Endothelial cell of umbilical vein (primary cell): ENCODE measurements at regions not wholly inside any gene's neighbourhood (a gene's known extent, or its start where the extent isn't known, plus 50 kb on each side); places are given as distances from the start of the nearest gene placed in this dataset.

Experiments
- CTCF ChIP-seq, 2 donors: IDR thresholded peaks; 1 replicate in 1 of 2; 2 replicates in 1 of 2; pipeline ENCODE4 v1.5.1; 2011; ENCODE audit warnings: low read length in 2 of 2, mild to moderate bottlenecking in 2 of 2, moderate library complexity in 2 of 2, control low read depth in 1 of 2, inconsistent platforms in 1 of 2, low read depth in 1 of 2; ENCODE audit not compliant: insufficient read depth in 1 of 2; ENCODE audit errors: extremely low read depth in 1 of 2
- EZH2 ChIP-seq: IDR thresholded peaks from 2 replicates; pipeline ENCODE4 v1.6.1; 2012; ENCODE audit warnings: borderline replicate concordance, low read depth, mild to moderate bottlenecking, moderate library complexity, low read length, inconsistent platforms; ENCODE audit not compliant: severe bottlenecking
- FOS ChIP-seq: IDR thresholded peaks from 2 replicates; pipeline ENCODE4 v1.6.1; 2011; ENCODE audit warnings: mild to moderate bottlenecking, low read length, moderate library complexity, borderline replicate concordance; ENCODE audit not compliant: insufficient read depth
- JUN ChIP-seq: IDR thresholded peaks from 2 replicates; pipeline ENCODE4 v1.6.1; 2011; ENCODE audit warnings: borderline replicate concordance, low read depth; ENCODE audit not compliant: insufficient read length, insufficient read depth
- MAX ChIP-seq: IDR thresholded peaks from 2 replicates; pipeline ENCODE4 v1.6.1; 2011; ENCODE audit not compliant: insufficient read depth, insufficient read length
- POLR2A ChIP-seq: IDR thresholded peaks from 2 replicates; pipeline ENCODE4 v1.6.1; 2012; ENCODE audit warnings: low read depth, mild to moderate bottlenecking, control low read depth, low read length
- POLR2AphosphoS5 ChIP-seq: IDR thresholded peaks from 2 replicates; pipeline ENCODE4 v1.6.1; 2012; ENCODE audit warnings: low read depth, mild to moderate bottlenecking, control low read depth, low read length, moderate library complexity; ENCODE audit not compliant: insufficient read depth

DNA sequence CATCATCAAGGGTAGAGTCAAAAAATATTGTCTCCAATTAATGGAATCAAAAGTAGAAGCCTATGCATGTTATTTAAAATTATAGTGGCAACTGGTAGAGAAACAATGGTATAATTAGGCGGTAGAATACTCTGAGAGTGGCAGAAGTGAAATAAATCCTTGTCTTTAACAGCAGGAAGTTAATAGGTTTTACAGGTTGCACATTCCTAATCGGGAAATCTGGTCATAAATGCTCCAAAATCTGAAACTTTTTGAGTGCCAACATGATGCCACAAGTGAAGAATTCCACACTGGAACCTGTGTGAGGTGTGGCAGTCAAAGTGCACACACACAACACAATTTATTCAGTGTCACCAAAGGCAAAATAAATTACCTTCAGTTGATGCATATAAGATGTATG, 433.4 kb downstream of the TAF11L14 start:
- TF ChIP-seq POLR2AphosphoS5 (no peak), POLR2A (no peak), JUN (no peak), CTCF (IDR thresholded peaks at IDR 0.05; ENCODE audit: extremely low read depth in 1 of 2, insufficient read depth in 1 of 2, low read depth in 1 of 2, low read length in 2 of 2) (no peak), MAX (no peak), EZH2 (no peak), FOS (no peak)
